PFSK-1 (cell line): ENCODE measurements at regions not wholly inside any gene's neighbourhood (a gene's known extent, or its start where the extent isn't known, plus 50 kb on each side); places are given as distances from the start of the nearest gene placed in this dataset.

ENCODE experiments used
- FOXP2 ChIP-seq: optimal IDR thresholded peaks from 2 replicates; pipeline ENCODE3; 2011; ENCODE audit warnings: borderline replicate concordance, control low read depth, inconsistent platforms; ENCODE audit not compliant: insufficient read depth; ENCODE audit errors: extremely low read length, extremely low read depth
- POLR2AphosphoS5 ChIP-seq: IDR thresholded peaks from 2 replicates; pipeline ENCODE4 v1.6.1; 2012; ENCODE audit warnings: low read depth, mild to moderate bottlenecking, control low read depth, low read length, moderate library complexity
- SIN3A ChIP-seq: IDR thresholded peaks from 2 replicates; pipeline ENCODE4 v1.6.1; 2012; ENCODE audit warnings: mild to moderate bottlenecking, low read length, moderate library complexity, borderline replicate concordance; ENCODE audit not compliant: insufficient read depth
- TAF1 ChIP-seq: IDR thresholded peaks from 2 replicates; pipeline ENCODE4 v1.6.1; 2012; ENCODE audit warnings: low read length, control low read depth, borderline replicate concordance; ENCODE audit not compliant: insufficient read depth
- TF ChIP-seq, protein P1 (sequence below), 2 experiments: IDR thresholded peaks; 2 replicates each; pipeline versions ENCODE4 v1.6.1 to v1.8.0; 2011 to 2012; ENCODE audit warnings: low read depth in 2 of 2, low read length in 2 of 2, control low read depth in 1 of 2, inconsistent platforms in 1 of 2, mild to moderate bottlenecking in 1 of 2, moderate library complexity in 1 of 2; ENCODE audit not compliant: insufficient read depth in 1 of 2

DNA sequence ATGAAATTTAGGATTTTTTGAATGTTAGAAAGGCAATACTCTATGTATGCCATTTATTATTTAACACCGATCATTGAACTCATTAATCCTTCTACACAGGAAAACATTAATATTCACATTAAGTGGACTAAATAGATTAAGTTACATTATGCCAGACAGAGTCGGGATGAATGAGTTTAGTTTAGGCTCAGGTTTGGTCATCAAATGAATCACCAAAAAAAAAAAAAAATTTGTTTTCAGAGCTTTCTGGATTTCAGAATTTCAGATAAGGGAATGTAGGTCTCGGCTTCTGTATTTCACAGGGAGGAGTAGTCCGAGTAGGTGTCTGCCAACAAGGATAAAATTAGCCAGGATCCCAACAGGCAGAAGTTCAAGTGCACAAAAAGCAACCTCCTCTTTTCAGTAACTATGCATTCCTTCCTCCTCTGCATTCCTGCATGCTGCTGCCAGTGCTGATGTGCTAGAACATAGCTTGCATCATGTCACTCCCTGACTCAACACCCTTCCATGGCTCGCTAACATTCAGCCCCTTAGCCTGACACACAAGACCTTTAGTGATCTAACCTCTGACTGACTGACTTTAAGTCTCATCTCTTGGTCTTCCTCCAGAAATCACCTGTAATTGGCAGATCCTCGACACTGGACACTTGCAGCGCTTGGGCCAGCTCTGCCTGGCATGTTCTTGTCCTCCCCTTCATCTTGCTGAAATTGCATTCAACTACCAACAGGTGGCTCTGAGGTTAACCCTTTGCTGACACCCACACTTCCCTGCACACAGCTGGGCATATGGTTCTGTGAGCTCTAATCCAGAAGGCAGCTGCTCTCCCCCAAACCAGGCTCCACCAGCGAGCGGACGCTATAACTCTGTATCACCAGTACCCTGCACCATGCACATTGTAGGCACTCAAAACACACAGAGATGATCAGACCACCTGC is 145.4 kb upstream of the PROK2 start:
- TF ChIP-seq FOXP2 = no peak
- no peak for TF ChIP-seq TAF1
- TF ChIP-seq, protein P1, sequence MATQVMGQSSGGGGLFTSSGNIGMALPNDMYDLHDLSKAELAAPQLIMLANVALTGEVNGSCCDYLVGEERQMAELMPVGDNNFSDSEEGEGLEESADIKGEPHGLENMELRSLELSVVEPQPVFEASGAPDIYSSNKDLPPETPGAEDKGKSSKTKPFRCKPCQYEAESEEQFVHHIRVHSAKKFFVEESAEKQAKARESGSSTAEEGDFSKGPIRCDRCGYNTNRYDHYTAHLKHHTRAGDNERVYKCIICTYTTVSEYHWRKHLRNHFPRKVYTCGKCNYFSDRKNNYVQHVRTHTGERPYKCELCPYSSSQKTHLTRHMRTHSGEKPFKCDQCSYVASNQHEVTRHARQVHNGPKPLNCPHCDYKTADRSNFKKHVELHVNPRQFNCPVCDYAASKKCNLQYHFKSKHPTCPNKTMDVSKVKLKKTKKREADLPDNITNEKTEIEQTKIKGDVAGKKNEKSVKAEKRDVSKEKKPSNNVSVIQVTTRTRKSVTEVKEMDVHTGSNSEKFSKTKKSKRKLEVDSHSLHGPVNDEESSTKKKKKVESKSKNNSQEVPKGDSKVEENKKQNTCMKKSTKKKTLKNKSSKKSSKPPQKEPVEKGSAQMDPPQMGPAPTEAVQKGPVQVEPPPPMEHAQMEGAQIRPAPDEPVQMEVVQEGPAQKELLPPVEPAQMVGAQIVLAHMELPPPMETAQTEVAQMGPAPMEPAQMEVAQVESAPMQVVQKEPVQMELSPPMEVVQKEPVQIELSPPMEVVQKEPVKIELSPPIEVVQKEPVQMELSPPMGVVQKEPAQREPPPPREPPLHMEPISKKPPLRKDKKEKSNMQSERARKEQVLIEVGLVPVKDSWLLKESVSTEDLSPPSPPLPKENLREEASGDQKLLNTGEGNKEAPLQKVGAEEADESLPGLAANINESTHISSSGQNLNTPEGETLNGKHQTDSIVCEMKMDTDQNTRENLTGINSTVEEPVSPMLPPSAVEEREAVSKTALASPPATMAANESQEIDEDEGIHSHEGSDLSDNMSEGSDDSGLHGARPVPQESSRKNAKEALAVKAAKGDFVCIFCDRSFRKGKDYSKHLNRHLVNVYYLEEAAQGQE (IDR thresholded peaks at IDR 0.05; ENCODE audit: insufficient read depth in 1 of 2, low read depth in 2 of 2, low read length in 2 of 2) = no peak
- no peak for TF ChIP-seq SIN3A
- no peak for TF ChIP-seq POLR2AphosphoS5

DNA sequence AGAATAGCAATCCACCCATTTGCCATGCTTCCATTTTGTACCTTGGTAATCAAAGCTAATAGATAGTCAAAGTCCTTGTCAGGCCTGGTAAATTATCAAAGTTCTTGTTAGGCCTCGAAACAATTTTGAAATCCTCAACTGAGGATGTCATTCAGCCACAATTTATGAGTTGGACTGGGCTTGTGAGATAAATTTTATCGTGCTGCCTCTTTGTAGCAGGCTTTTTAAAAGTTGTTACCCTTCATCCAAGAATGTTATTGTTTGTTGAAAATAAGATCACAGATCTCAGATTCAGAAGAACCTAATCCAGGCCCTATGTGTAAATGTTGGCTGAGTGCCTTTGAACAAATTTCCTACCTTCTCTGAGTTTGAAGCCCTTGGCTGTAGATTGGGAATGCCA is 143.3 kb upstream of the PROK2 start:
- TF ChIP-seq, protein P1 (IDR thresholded peaks at IDR 0.05; ENCODE audit: insufficient read depth in 1 of 2, low read depth in 2 of 2, low read length in 2 of 2) = no peak
- TF ChIP-seq POLR2AphosphoS5 (no peak), SIN3A (no peak), TAF1 (no peak), FOXP2 (no peak)

DNA sequence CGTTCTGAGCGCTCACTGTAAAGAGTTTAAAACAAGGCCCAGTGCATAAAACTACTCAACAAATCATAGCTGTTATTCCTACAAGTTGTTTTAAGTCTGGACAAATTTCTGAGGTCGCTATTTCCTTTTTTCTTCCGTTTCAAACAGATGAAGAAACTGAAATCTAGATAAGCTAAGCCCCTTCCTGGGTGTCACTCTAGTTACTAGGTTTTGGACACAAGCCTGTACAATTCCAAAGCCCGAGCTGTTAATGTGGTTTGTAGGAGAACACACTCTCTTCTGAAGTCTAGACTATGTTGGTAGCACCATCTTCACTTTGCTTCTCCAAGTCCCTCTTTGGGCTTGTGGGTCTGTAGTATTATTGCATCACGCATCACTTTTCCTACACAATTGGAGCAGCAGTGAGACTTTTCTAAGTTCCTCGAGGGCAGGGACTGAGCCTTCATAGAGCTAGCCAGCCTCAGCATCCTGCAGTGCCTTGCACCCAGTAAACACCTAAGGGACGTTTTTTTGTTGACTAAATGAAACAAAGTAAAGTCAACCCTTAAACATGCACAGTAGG is 142.6 kb upstream of the PROK2 start:
- TF ChIP-seq, protein P1 (IDR thresholded peaks at IDR 0.05; ENCODE audit: insufficient read depth in 1 of 2, low read depth in 2 of 2, low read length in 2 of 2) = no peak
- TF ChIP-seq POLR2AphosphoS5 (no peak), SIN3A (no peak)

DNA sequence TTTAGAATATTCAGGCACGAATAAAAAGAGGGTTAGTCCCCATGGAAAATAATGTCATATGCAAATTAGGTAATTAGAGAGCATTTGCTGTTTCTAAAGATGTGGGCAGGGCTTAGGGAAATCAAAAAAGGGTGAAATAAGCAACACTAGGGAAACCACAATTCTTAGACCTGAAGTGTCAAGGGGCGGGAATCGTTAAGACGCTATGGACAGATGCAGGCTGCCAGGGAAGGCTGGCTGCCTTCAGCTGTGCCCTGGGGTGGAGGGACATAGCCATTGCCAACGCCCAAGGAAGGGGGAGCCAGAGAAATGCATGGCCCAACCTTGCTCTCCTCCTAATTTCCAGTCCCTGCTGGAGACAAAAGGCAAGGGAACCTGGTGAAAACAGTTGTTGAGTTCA is 141.7 kb upstream of the PROK2 start:
- TF ChIP-seq SIN3A = no peak
- TF ChIP-seq, protein P1 (IDR thresholded peaks at IDR 0.05; ENCODE audit: insufficient read depth in 1 of 2, low read depth in 2 of 2, low read length in 2 of 2) = no peak
- TF ChIP-seq TAF1 = no peak
- TF ChIP-seq FOXP2 = no peak
- no peak for TF ChIP-seq POLR2AphosphoS5

DNA sequence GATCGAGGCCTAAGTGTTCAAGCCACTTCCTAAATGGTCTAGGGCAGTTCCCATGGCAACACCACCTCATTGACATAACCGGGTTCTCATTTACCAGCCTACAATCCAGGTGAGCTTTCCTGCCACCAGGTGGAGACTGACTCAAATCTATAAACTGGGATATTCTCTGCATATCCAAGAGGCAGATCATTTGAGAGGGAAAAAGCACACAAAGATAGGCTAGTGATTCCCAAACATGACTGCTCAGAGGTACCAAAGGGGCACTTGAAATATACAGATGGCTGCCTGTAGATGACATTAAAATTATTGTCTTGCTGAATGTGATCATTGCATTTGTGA is 141.3 kb upstream of the PROK2 start:
- TF ChIP-seq POLR2AphosphoS5 = no peak
- TF ChIP-seq SIN3A = no peak
- TF ChIP-seq, protein P1 (IDR thresholded peaks at IDR 0.05; ENCODE audit: insufficient read depth in 1 of 2, low read depth in 2 of 2, low read length in 2 of 2) = no peak
- TF ChIP-seq FOXP2 = no peak
- no peak for TF ChIP-seq TAF1
